ENCODE measurements at regions not wholly inside any gene's neighbourhood (a gene's known extent, or its start where the extent isn't known, plus 50 kb on each side); places are given as distances from the start of the nearest gene placed in this dataset.

GRCh38 chr13:63124863-63125262 is 1709.2 kb upstream of the PCDH20 start:
- intact Hi-C loops (cut with DNase I), result no loop called here
- DNase-seq, result no peak
- TF ChIP-seq CTCF (IDR thresholded peaks at IDR 0.05) (peak in 1 of 6 experiments; percentile 28), POLR2A (IDR thresholded peaks at IDR 0.05) (no peak)
- no peak overlapping the region for H3K27ac ChIP-seq
- no peaks in the 10 kb centered on the region for H3K9me3 ChIP-seq
- no peaks in the 10 kb centered on the region for H3K4me1 ChIP-seq
- WGBS, 2 donors, result 24 to 33% methylated on average over 1 of the region's 1 CpG
- no peaks in the 10 kb centered on the region for H3K36me3 ChIP-seq
- no peaks in the 10 kb centered on the region for H3K27me3 ChIP-seq
- H3K4me3 ChIP-seq, result no peak overlapping the region

GRCh38 chr13:63120883-63121282 is 1705.2 kb upstream of the PCDH20 start:
- WGBS, 2 donors, result 79 to 89% methylated on average over 2 of the region's 2 CpGs
- Histone ChIP-seq H3K27ac (no peak overlapping the region), H3K27me3 (no peaks in the 10 kb centered on the region), H3K9me3 (no peaks in the 10 kb centered on the region), H3K4me1 (no peaks in the 10 kb centered on the region), H3K4me3 (no peak overlapping the region), H3K36me3 (no peaks in the 10 kb centered on the region)
- intact Hi-C loops (cut with DNase I), result no loop called here
- TF ChIP-seq POLR2A (IDR thresholded peaks at IDR 0.05), result no peak
- no peak for TF ChIP-seq CTCF (IDR thresholded peaks at IDR 0.05)
- no peak for DNase-seq

GRCh38 chr13:63117710-63118109 is 1702.1 kb upstream of the PCDH20 start:
- intact Hi-C loops (cut with DNase I), result no loop called here
- Histone ChIP-seq H3K27ac (no peak overlapping the region), H3K9me3 (no peaks in the 10 kb centered on the region), H3K36me3 (no peaks in the 10 kb centered on the region), H3K27me3 (no peaks in the 10 kb centered on the region), H3K4me1 (no peaks in the 10 kb centered on the region), H3K4me3 (no peak overlapping the region)
- DNase-seq, result no peak
- TF ChIP-seq POLR2A (IDR thresholded peaks at IDR 0.05) (no peak), CTCF (IDR thresholded peaks at IDR 0.05) (no peak)
- WGBS, 2 donors, result 87 to 94% methylated on average over 13 to 15 of the region's 15 CpGs

GRCh38 chr13:63112799-63113395 is 1697.2 kb upstream of the PCDH20 start:
- no peak for TF ChIP-seq POLR2A (IDR thresholded peaks at IDR 0.05)
- no peak for TF ChIP-seq CTCF (IDR thresholded peaks at IDR 0.05)
- Histone ChIP-seq H3K27me3 (no peaks in the 10 kb centered on the region), H3K9me3 (no peaks in the 10 kb centered on the region), H3K36me3 (no peaks in the 10 kb centered on the region), H3K4me1 (no peaks in the 10 kb centered on the region), H3K4me3 (no peak overlapping the region), H3K27ac (no peak overlapping the region)
- 32 to 50% methylated on average over 2 of the region's 2 CpGs for WGBS, 2 donors
- intact Hi-C loops (cut with DNase I), result no loop called here
- DNase-seq, result no peak

- Histone ChIP-seq H3K4me3 (no peak overlapping the region), H3K27ac (no peak overlapping the region), H3K27me3 (no peaks in the 10 kb centered on the region), H3K9me3 (no peaks in the 10 kb centered on the region), H3K36me3 (no peaks in the 10 kb centered on the region), H3K4me1 (no peaks in the 10 kb centered on the region)
- DNase-seq, result no peak
- no peak for TF ChIP-seq CTCF (IDR thresholded peaks at IDR 0.05)
- TF ChIP-seq POLR2A (IDR thresholded peaks at IDR 0.05), result no peak
- intact Hi-C loops (cut with DNase I), result no loop called here
- WGBS, 2 donors, result 23 to 48% methylated on average over 1 of the region's 1 CpG
These were observed 1694.8 kb upstream of the PCDH20 start for GRCh38 chr13:63110466-63110865.
